NCI-H1417 treated with DMSO at 0.1 percent for 48 hours (cell line): ENCODE measurements at regions not wholly inside any gene's neighbourhood (a gene's known extent, or its start where the extent isn't known, plus 50 kb on each side); places are given as distances from the start of the nearest gene placed in this dataset.

Source experiments
- DNase-seq: peaks from one replicate; lab custom pipeline; 2025; lab: John Stamatoyannopoulos, UW

GRCh38 chr2:64829525-64829924 lies 159.7 kb upstream of the SLC1A4 start:
- no peak for DNase-seq

- DNase-seq, result no peak
Measured at GRCh38 chr2:64831134-64831976, 157.8 kb upstream of the SLC1A4 start.

- DNase-seq, result no peak
Measured at GRCh38 chr2:64831977-64832328, 157.2 kb upstream of the SLC1A4 start.

GRCh38 chr2:64832936-64833335 lies 156.3 kb upstream of the SLC1A4 start:
- no peak for DNase-seq

- DNase-seq, result no peak
Measured at GRCh38 chr2:64836566-64836965, 152.6 kb upstream of the SLC1A4 start.

- DNase-seq, result no peak
Measured at GRCh38 chr2:64837116-64837731, 152.0 kb upstream of the SLC1A4 start.

GRCh38 chr2:64837925-64838641 lies 151.1 kb upstream of the SLC1A4 start:
- DNase-seq, result no peak

GRCh38 chr2:64838817-64839216 lies 150.4 kb upstream of the SLC1A4 start:
- DNase-seq, result no peak

- DNase-seq, result no peak
Measured at GRCh38 chr2:64839844-64840243, 149.4 kb upstream of the SLC1A4 start.

GRCh38 chr2:64840426-64840881 lies 148.7 kb upstream of the SLC1A4 start:
- no peak for DNase-seq

- DNase-seq, result no peak
Measured at GRCh38 chr2:64841461-64841860, 147.7 kb upstream of the SLC1A4 start.

GRCh38 chr2:64842030-64842429 lies 147.2 kb upstream of the SLC1A4 start:
- DNase-seq, result no peak

- no peak for DNase-seq
Measured at GRCh38 chr2:64844087-64844486, 145.1 kb upstream of the SLC1A4 start.

- DNase-seq, result no peak
Measured at GRCh38 chr2:64845273-64845905, 143.8 kb upstream of the SLC1A4 start.

- no peak for DNase-seq
Measured at GRCh38 chr2:64846177-64846576, 143.0 kb upstream of the SLC1A4 start.

- no peak for DNase-seq
Measured at GRCh38 chr2:64847930-64848329, 141.3 kb upstream of the SLC1A4 start.

- DNase-seq, result no peak
Measured at GRCh38 chr2:64848363-64848762, 140.8 kb upstream of the SLC1A4 start.

- DNase-seq, result no peak
Measured at GRCh38 chr2:64848945-64849344, 140.3 kb upstream of the SLC1A4 start.

GRCh38 chr2:64850642-64851041 lies 138.6 kb upstream of the SLC1A4 start:
- DNase-seq, result no peak

GRCh38 chr2:64852771-64853241 lies 136.4 kb upstream of the SLC1A4 start:
- DNase-seq, result no peak

- no peak for DNase-seq
Measured at GRCh38 chr2:64853306-64853705, 135.9 kb upstream of the SLC1A4 start.

- no peak for DNase-seq
Measured at GRCh38 chr2:64853894-64854293, 135.3 kb upstream of the SLC1A4 start.
